Central memory CD8-positive, alpha-beta T cell (primary cell): ENCODE measurements at regions not wholly inside any gene's neighbourhood (a gene's known extent, or its start where the extent isn't known, plus 50 kb on each side); places are given as distances from the start of the nearest gene placed in this dataset.
A peak's percentile ranks its signal among the peaks of the same experiment; 100 is the strongest.

Experiments used
- ATAC-seq: fragments of 150-1000 bp; cut with Tn5 transposase; replicated peaks from 2 replicates; pipeline ENCODE4 v1.10.0; 2022; ENCODE audit warnings: mild to moderate bottlenecking, moderate FRiP score, moderate number of reproducible peaks; ENCODE audit not compliant: poor library complexity, severe bottlenecking; ENCODE audit errors: extremely low read depth
- DNase-seq, 2 donors: peaks; one replicate each; pipeline ENCODE4 v3.0.0; 2021; ENCODE audit warnings: low spot score in 2 of 2
- H3K27ac Mint-ChIP-seq: one replicate; pipeline ENCODE4 v1.8.0; 2022; ENCODE audit warnings: low read depth, mild to moderate bottlenecking, moderate library complexity, mixed read lengths
- H3K27me3 Mint-ChIP-seq: one replicate; pipeline ENCODE4 v1.8.0; 2022; ENCODE audit warnings: mixed read lengths
- H3K36me3 Mint-ChIP-seq: one replicate; pipeline ENCODE4 v1.8.0; 2022; ENCODE audit warnings: mild to moderate bottlenecking, moderate library complexity, mixed read lengths; ENCODE audit not compliant: insufficient read depth
- H3K4me1 Mint-ChIP-seq: one replicate; pipeline ENCODE4 v1.8.0; 2022; ENCODE audit warnings: mixed read lengths
- H3K4me3 Mint-ChIP-seq: one replicate; pipeline ENCODE4 v1.8.0; 2022; ENCODE audit warnings: mild to moderate bottlenecking, moderate library complexity, mixed read lengths
- H3K9me3 Mint-ChIP-seq: one replicate; pipeline ENCODE4 v1.8.0; 2022; ENCODE audit warnings: mixed read lengths

GRCh38 chrX:148380650-148381561, 119.5 kb upstream of the AFF2 start:
- DNase-seq (peak in 1 of 2 donors; percentile 20), ATAC-seq (peak; percentile 80)
- H3K4me3 Mint-ChIP-seq = peak overlapping the region; percentile 74
- H3K27me3 Mint-ChIP-seq = no peaks in the 10 kb centered on the region
- peak overlapping the region; percentile 83 for H3K27ac Mint-ChIP-seq
- no peaks in the 10 kb centered on the region for H3K9me3 Mint-ChIP-seq
- peaks cover 17% of the 10 kb centered on the region for H3K4me1 Mint-ChIP-seq
- H3K36me3 Mint-ChIP-seq = peaks cover 2% of the 10 kb centered on the region

GRCh38 chrX:148381603-148382002, 118.8 kb upstream of the AFF2 start:
- H3K4me1 Mint-ChIP-seq = peaks cover 17% of the 10 kb centered on the region
- H3K36me3 Mint-ChIP-seq = peaks cover 2% of the 10 kb centered on the region
- DNase-seq (no peak), ATAC-seq (peak; percentile 29)
- H3K9me3 Mint-ChIP-seq = no peaks in the 10 kb centered on the region
- H3K4me3 Mint-ChIP-seq = peak overlapping the region; percentile 74
- H3K27ac Mint-ChIP-seq = peak overlapping the region; percentile 83
- no peaks in the 10 kb centered on the region for H3K27me3 Mint-ChIP-seq

- Mint-ChIP-seq H3K9me3 (no peaks in the 10 kb centered on the region), H3K36me3 (peaks cover 2% of the 10 kb centered on the region), H3K27me3 (no peaks in the 10 kb centered on the region), H3K4me3 (no peak overlapping the region), H3K27ac (no peak overlapping the region), H3K4me1 (peaks cover 17% of the 10 kb centered on the region)
- ATAC-seq = no peak
- no peak for DNase-seq
Observed at GRCh38 chrX:148382983-148383382, 117.4 kb upstream of the AFF2 start.

GRCh38 chrX:148385471-148385870, 114.9 kb upstream of the AFF2 start:
- no peaks in the 10 kb centered on the region for H3K36me3 Mint-ChIP-seq
- H3K4me3 Mint-ChIP-seq = no peak overlapping the region
- H3K4me1 Mint-ChIP-seq = peaks cover 8% of the 10 kb centered on the region
- ATAC-seq = no peak
- DNase-seq = no peak
- H3K27ac Mint-ChIP-seq = no peak overlapping the region
- H3K9me3 Mint-ChIP-seq = no peaks in the 10 kb centered on the region
- no peaks in the 10 kb centered on the region for H3K27me3 Mint-ChIP-seq

- Mint-ChIP-seq H3K36me3 (no peaks in the 10 kb centered on the region), H3K9me3 (no peaks in the 10 kb centered on the region), H3K27me3 (no peaks in the 10 kb centered on the region), H3K4me3 (no peak overlapping the region), H3K4me1 (no peaks in the 10 kb centered on the region), H3K27ac (no peak overlapping the region)
- no peak for ATAC-seq
- no peak for DNase-seq
Observed at GRCh38 chrX:148389629-148390028, 110.8 kb upstream of the AFF2 start.

- Mint-ChIP-seq H3K4me3 (no peak overlapping the region), H3K27ac (no peak overlapping the region), H3K4me1 (no peaks in the 10 kb centered on the region), H3K36me3 (no peaks in the 10 kb centered on the region), H3K27me3 (peaks cover 16% of the 10 kb centered on the region), H3K9me3 (no peaks in the 10 kb centered on the region)
- ATAC-seq (no peak), DNase-seq (no peak)
Observed at GRCh38 chrX:148412006-148412405, 88.4 kb upstream of the AFF2 start.

GRCh38 chrX:148416142-148416541, 84.3 kb upstream of the AFF2 start:
- Mint-ChIP-seq H3K27me3 (peaks cover 16% of the 10 kb centered on the region), H3K27ac (no peak overlapping the region), H3K4me1 (no peaks in the 10 kb centered on the region), H3K36me3 (no peaks in the 10 kb centered on the region), H3K9me3 (no peaks in the 10 kb centered on the region), H3K4me3 (no peak overlapping the region)
- no peak for DNase-seq
- no peak for ATAC-seq

- H3K4me1 Mint-ChIP-seq = no peaks in the 10 kb centered on the region
- ATAC-seq (no peak), DNase-seq (no peak)
- H3K4me3 Mint-ChIP-seq = no peak overlapping the region
- no peaks in the 10 kb centered on the region for H3K9me3 Mint-ChIP-seq
- H3K27ac Mint-ChIP-seq = no peak overlapping the region
- H3K36me3 Mint-ChIP-seq = no peaks in the 10 kb centered on the region
- peaks cover 16% of the 10 kb centered on the region for H3K27me3 Mint-ChIP-seq
Observed at GRCh38 chrX:148416931-148417330, 83.5 kb upstream of the AFF2 start.

- Mint-ChIP-seq H3K9me3 (no peaks in the 10 kb centered on the region), H3K27ac (no peak overlapping the region), H3K36me3 (no peaks in the 10 kb centered on the region), H3K27me3 (peaks cover 6% of the 10 kb centered on the region), H3K4me3 (no peak overlapping the region), H3K4me1 (no peaks in the 10 kb centered on the region)
- DNase-seq (no peak), ATAC-seq (no peak)
Observed at GRCh38 chrX:148417934-148418333, 82.5 kb upstream of the AFF2 start.

- Mint-ChIP-seq H3K27ac (no peak overlapping the region), H3K4me3 (no peak overlapping the region), H3K36me3 (no peaks in the 10 kb centered on the region), H3K27me3 (no peaks in the 10 kb centered on the region), H3K9me3 (no peaks in the 10 kb centered on the region), H3K4me1 (no peaks in the 10 kb centered on the region)
- no peak for ATAC-seq
- DNase-seq = no peak
Observed at GRCh38 chrX:148422526-148422925, 77.9 kb upstream of the AFF2 start.

- DNase-seq = no peak
- Mint-ChIP-seq H3K27me3 (no peaks in the 10 kb centered on the region), H3K36me3 (no peaks in the 10 kb centered on the region), H3K9me3 (no peaks in the 10 kb centered on the region), H3K4me1 (no peaks in the 10 kb centered on the region), H3K4me3 (no peak overlapping the region), H3K27ac (no peak overlapping the region)
- ATAC-seq = no peak
Observed at GRCh38 chrX:148424570-148424969, 75.8 kb upstream of the AFF2 start.

GRCh38 chrX:148426467-148426866, 74.0 kb upstream of the AFF2 start:
- DNase-seq (no peak), ATAC-seq (no peak)
- no peak overlapping the region for H3K4me3 Mint-ChIP-seq
- H3K4me1 Mint-ChIP-seq = no peaks in the 10 kb centered on the region
- no peaks in the 10 kb centered on the region for H3K27me3 Mint-ChIP-seq
- no peaks in the 10 kb centered on the region for H3K36me3 Mint-ChIP-seq
- no peaks in the 10 kb centered on the region for H3K9me3 Mint-ChIP-seq
- H3K27ac Mint-ChIP-seq = no peak overlapping the region

- Mint-ChIP-seq H3K27ac (no peak overlapping the region), H3K36me3 (no peaks in the 10 kb centered on the region), H3K9me3 (no peaks in the 10 kb centered on the region), H3K27me3 (no peaks in the 10 kb centered on the region), H3K4me1 (no peaks in the 10 kb centered on the region), H3K4me3 (no peak overlapping the region)
- ATAC-seq = no peak
- DNase-seq = no peak
Observed at GRCh38 chrX:148441387-148441786, 59.0 kb upstream of the AFF2 start.
